HEK293 (cell line): ENCODE measurements at regions not wholly inside any gene's neighbourhood (a gene's known extent, or its start where the extent isn't known, plus 50 kb on each side); places are given as distances from the start of the nearest gene placed in this dataset.

ENCODE experiments used
- CTCF ChIA-PET: fragments of 350-600 bp; formaldehyde crosslinking; extraction: SDS; loops from one replicate; lab custom pipeline; 2021; ENCODE audit warnings: antibody characterized with exemption; lab: Yijun Ruan, JAX
- POLR2A ChIA-PET: fragments of 300-600 bp; formaldehyde crosslinking; extraction: SDS; loops from one replicate; lab custom pipeline; 2020; ENCODE audit warnings: antibody characterized with exemption, inconsistent platforms; lab: Yijun Ruan, JAX
- H3K27ac ChIP-seq: fragments of 200-500 bp; sonication (Bioruptor generic); 2 replicates; pipeline ENCODE4 v1.5.1; 2014; ENCODE audit warnings: low read depth, low read length, control low read depth, inconsistent platforms; ENCODE audit errors: extremely low read depth
- H3K36me3 ChIP-seq, 2 experiments: fragments of 200-500 bp in 1 of 2; sonication (Bioruptor generic) in 1 of 2; 1 replicate in 1 of 2; 2 replicates in 1 of 2; pipeline ENCODE4 v1.5.1; 2014 to 2017; ENCODE audit warnings: inconsistent platforms in 2 of 2, low read length in 2 of 2; ENCODE audit not compliant: control insufficient read depth in 2 of 2, insufficient read depth in 1 of 2
- H3K4me1 ChIP-seq: fragments of 200-500 bp; sonication (Bioruptor generic); 2 replicates; pipeline ENCODE4 v1.5.1; 2014; ENCODE audit warnings: mild to moderate bottlenecking, low read length, inconsistent platforms; ENCODE audit not compliant: control insufficient read depth, insufficient read depth
- H3K4me3 ChIP-seq: 2 replicates; pipeline ENCODE4 v1.5.1; 2011; ENCODE audit warnings: low read depth, mild to moderate bottlenecking, control low read depth, low read length, moderate library complexity
- H3K9me3 ChIP-seq: fragments of 200-500 bp; sonication (Bioruptor generic); 2 replicates; pipeline ENCODE4 v1.5.1; 2014; ENCODE audit warnings: low read depth, low read length, inconsistent platforms; ENCODE audit not compliant: control insufficient read depth, insufficient read depth
- FEZF1 ChIP-seq: fragments of 450-650 bp; formaldehyde crosslinking; IDR thresholded peaks from 2 replicates; pipeline ENCODE4 v1.5.1; 2016; ENCODE audit warnings: missing biosample characterization, missing genetic modification characterization
- GLIS2 ChIP-seq: fragments of 450-650 bp; formaldehyde crosslinking; IDR thresholded peaks from 2 replicates; pipeline ENCODE4 v1.5.1; 2016; ENCODE audit warnings: missing biosample characterization, missing genetic modification characterization
- HOXA7 ChIP-seq: sonication (generic); formaldehyde crosslinking; IDR thresholded peaks from 2 replicates; pipeline ENCODE4 v1.8.1; 2022; ENCODE audit warnings: missing genetic modification reagents, borderline replicate concordance
- MZF1 ChIP-seq: fragments of 450-650 bp; formaldehyde crosslinking; IDR thresholded peaks from 2 replicates; pipeline ENCODE4 v1.5.1; 2017; ENCODE audit warnings: missing biosample characterization, missing genetic modification characterization, borderline replicate concordance
- WT1 ChIP-seq: fragments of 450-650 bp; formaldehyde crosslinking; IDR thresholded peaks from 2 replicates; pipeline ENCODE4 v1.5.1; 2016; ENCODE audit warnings: missing biosample characterization, missing genetic modification characterization
- ZBTB1 ChIP-seq: fragments of 450-650 bp; formaldehyde crosslinking; IDR thresholded peaks from 2 replicates; pipeline ENCODE4 v1.5.1; 2016; ENCODE audit warnings: missing biosample characterization, missing genetic modification characterization
- ZBTB20 ChIP-seq: fragments of 450-650 bp; formaldehyde crosslinking; IDR thresholded peaks from 2 replicates; pipeline ENCODE4 v1.5.1; 2016; ENCODE audit warnings: missing biosample characterization, missing genetic modification characterization
- ZBTB21 ChIP-seq: fragments of 450-650 bp; formaldehyde crosslinking; IDR thresholded peaks from 2 replicates; pipeline ENCODE4 v1.5.1; 2017; ENCODE audit warnings: missing biosample characterization, missing genetic modification characterization
- ZEB2 ChIP-seq: fragments of 450-650 bp; formaldehyde crosslinking; IDR thresholded peaks from 2 replicates; pipeline ENCODE4 v1.5.1; 2016; ENCODE audit warnings: missing biosample characterization, missing genetic modification characterization
- ZNF146 ChIP-seq: fragments of 450-650 bp; formaldehyde crosslinking; IDR thresholded peaks from 2 replicates; pipeline ENCODE4 v1.5.1; 2016; ENCODE audit warnings: missing biosample characterization, missing genetic modification characterization
- ZNF19 ChIP-seq: fragments of 450-650 bp; formaldehyde crosslinking; IDR thresholded peaks from 2 replicates; pipeline ENCODE4; 2016; ENCODE audit warnings: missing biosample characterization, missing genetic modification characterization, low read depth
- ZNF266 ChIP-seq: fragments of 450-650 bp; formaldehyde crosslinking; IDR thresholded peaks from 2 replicates; pipeline ENCODE4 v1.5.1; 2016; ENCODE audit warnings: missing biosample characterization, missing genetic modification characterization, low read depth
- ZNF530 ChIP-seq: fragments of 450-650 bp; formaldehyde crosslinking; IDR thresholded peaks from 2 replicates; pipeline ENCODE4 v1.5.1; 2016; ENCODE audit warnings: low read depth, missing biosample characterization, missing genetic modification characterization
- ZNF549 ChIP-seq: fragments of 450-650 bp; IDR thresholded peaks from 2 replicates; pipeline ENCODE4 v1.5.1; 2018; ENCODE audit warnings: missing biosample characterization, missing genetic modification characterization, mild to moderate bottlenecking, inconsistent platforms, moderate library complexity
- ZNF585B ChIP-seq: fragments of 450-650 bp; formaldehyde crosslinking; IDR thresholded peaks from 2 replicates; pipeline ENCODE4 v1.5.1; 2016; ENCODE audit warnings: missing biosample characterization, missing genetic modification characterization
- ZNF596 ChIP-seq: fragments of 450-650 bp; IDR thresholded peaks from 2 replicates; pipeline ENCODE4 v1.5.0; 2018; ENCODE audit warnings: missing biosample characterization, mild to moderate bottlenecking, missing genetic modification characterization, moderate library complexity
- ZNF626 ChIP-seq: fragments of 450-650 bp; sonication (Bioruptor Pico); formaldehyde crosslinking; IDR thresholded peaks from 2 replicates; pipeline ENCODE4 v1.5.1; 2018; ENCODE audit warnings: missing biosample characterization, missing genetic modification characterization, inconsistent platforms
- ZNF707 ChIP-seq: fragments of 450-650 bp; formaldehyde crosslinking; IDR thresholded peaks from 2 replicates; pipeline ENCODE4 v1.5.1; 2016; ENCODE audit warnings: missing biosample characterization, missing genetic modification characterization
- ZNF792 ChIP-seq: fragments of 450-650 bp; formaldehyde crosslinking; IDR thresholded peaks from 2 replicates; pipeline ENCODE4 v1.5.1; 2016; ENCODE audit warnings: missing biosample characterization, missing genetic modification characterization
- ZSCAN30 ChIP-seq: fragments of 450-650 bp; IDR thresholded peaks from 2 replicates; pipeline ENCODE4 v1.5.1; 2018; ENCODE audit warnings: missing biosample characterization, mild to moderate bottlenecking, missing genetic modification characterization, moderate library complexity
- TF ChIP-seq, protein P1 (sequence below): fragments of 450-650 bp; formaldehyde crosslinking; IDR thresholded peaks from 2 replicates; pipeline ENCODE4 v1.5.1; 2016; ENCODE audit warnings: missing biosample characterization, missing genetic modification characterization, borderline replicate concordance
- TF ChIP-seq, protein P2 (sequence below): fragments of 450-650 bp; formaldehyde crosslinking; optimal IDR thresholded peaks from 2 replicates; pipeline ENCODE3; 2016; ENCODE audit warnings: missing biosample characterization, mild to moderate bottlenecking, missing genetic modification characterization
- TF ChIP-seq, protein P3 (sequence below): fragments of 450-650 bp; formaldehyde crosslinking; IDR thresholded peaks from 2 replicates; pipeline ENCODE4 v1.5.1; 2017; ENCODE audit warnings: missing biosample characterization, missing genetic modification characterization
- TF ChIP-seq, protein P4 (sequence below): fragments of 450-650 bp; formaldehyde crosslinking; IDR thresholded peaks from 2 replicates; pipeline ENCODE4 v1.5.1; 2016; ENCODE audit warnings: missing biosample characterization, missing genetic modification characterization
- TF ChIP-seq, protein P5 (sequence below): fragments of 450-650 bp; formaldehyde crosslinking; IDR thresholded peaks from 2 replicates; pipeline ENCODE4; 2016; ENCODE audit warnings: missing biosample characterization, missing genetic modification characterization
- TF ChIP-seq, protein P6 (sequence below): fragments of 450-650 bp; formaldehyde crosslinking; IDR thresholded peaks from 2 replicates; pipeline ENCODE4 v1.5.1; 2017; ENCODE audit warnings: missing biosample characterization, missing genetic modification characterization
- TF ChIP-seq, protein P7 (sequence below): fragments of 450-650 bp; formaldehyde crosslinking; IDR thresholded peaks from 2 replicates; pipeline ENCODE4 v1.5.1; 2016; ENCODE audit warnings: missing biosample characterization, missing genetic modification characterization

DNA sequence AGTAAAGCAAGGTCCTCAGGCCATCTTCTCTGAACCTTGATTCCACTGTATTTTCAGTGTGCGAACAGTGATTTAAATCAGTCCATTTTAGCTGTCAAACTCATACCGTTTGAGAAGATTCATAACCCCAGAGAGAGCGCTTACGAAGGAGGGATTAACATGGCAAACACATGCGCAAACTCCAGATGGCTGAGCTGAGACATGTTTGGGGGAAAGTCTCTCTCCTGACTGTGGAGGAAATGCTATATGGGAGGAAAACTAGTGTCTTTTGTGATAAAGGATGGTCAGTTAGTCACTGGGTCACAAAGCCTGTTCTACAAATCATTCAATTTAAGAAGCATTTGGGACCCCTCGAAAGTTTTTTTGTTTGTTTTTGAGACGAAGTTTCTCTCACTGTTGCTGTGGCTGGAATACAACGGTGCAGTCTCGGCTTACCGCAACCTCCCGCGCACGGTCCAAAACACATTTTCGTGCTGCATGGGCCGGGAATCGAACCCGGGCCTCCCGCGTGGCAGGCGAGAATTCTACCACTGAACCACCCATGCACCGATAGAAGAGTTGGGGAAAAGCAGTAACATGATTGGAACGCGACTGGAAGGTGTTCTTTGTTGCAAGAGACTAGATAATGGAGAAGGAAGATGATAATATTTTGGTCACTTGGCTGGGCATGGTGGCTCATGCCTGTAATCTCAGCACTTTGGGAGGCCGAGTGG lies 58.4 kb upstream of the CXADR start (continued):
- peak; percentile 80 for TF ChIP-seq FEZF1 (tag by site-specific recombination)
- TF ChIP-seq, protein P1, sequence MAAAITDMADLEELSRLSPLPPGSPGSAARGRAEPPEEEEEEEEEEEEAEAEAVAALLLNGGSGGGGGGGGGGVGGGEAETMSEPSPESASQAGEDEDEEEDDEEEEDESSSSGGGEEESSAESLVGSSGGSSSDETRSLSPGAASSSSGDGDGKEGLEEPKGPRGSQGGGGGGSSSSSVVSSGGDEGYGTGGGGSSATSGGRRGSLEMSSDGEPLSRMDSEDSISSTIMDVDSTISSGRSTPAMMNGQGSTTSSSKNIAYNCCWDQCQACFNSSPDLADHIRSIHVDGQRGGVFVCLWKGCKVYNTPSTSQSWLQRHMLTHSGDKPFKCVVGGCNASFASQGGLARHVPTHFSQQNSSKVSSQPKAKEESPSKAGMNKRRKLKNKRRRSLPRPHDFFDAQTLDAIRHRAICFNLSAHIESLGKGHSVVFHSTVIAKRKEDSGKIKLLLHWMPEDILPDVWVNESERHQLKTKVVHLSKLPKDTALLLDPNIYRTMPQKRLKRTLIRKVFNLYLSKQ: no peak
- no peak for TF ChIP-seq ZNF626
- TF ChIP-seq ZSCAN30 (tag by site-specific recombination): peak; percentile 87
- no peak for TF ChIP-seq ZNF266 (tag by site-specific recombination)
- TF ChIP-seq ZBTB20: no peak
- TF ChIP-seq, protein P2, sequence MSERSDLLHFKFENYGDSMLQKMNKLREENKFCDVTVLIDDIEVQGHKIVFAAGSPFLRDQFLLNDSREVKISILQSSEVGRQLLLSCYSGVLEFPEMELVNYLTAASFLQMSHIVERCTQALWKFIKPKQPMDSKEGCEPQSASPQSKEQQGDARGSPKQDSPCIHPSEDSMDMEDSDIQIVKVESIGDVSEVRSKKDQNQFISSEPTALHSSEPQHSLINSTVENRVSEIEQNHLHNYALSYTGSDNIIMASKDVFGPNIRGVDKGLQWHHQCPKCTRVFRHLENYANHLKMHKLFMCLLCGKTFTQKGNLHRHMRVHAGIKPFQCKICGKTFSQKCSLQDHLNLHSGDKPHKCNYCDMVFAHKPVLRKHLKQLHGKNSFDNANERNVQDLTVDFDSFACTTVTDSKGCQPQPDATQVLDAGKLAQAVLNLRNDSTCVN (tag by site-specific recombination): peak; percentile 24
- peak; percentile 36; the same call in 1 of the 2 replicates for TF ChIP-seq ZNF585B (tag by site-specific recombination)
- TF ChIP-seq, protein P3, sequence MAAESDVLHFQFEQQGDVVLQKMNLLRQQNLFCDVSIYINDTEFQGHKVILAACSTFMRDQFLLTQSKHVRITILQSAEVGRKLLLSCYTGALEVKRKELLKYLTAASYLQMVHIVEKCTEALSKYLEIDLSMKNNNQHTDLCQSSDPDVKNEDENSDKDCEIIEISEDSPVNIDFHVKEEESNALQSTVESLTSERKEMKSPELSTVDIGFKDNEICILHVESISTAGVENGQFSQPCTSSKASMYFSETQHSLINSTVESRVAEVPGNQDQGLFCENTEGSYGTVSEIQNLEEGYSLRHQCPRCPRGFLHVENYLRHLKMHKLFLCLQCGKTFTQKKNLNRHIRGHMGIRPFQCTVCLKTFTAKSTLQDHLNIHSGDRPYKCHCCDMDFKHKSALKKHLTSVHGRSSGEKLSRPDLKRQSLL (tag by site-specific recombination): peak; percentile 19; the same call in 1 of the 2 replicates
- TF ChIP-seq ZBTB21 (tag by site-specific recombination): peak; percentile 36; the same call in 1 of the 2 replicates
- no peak for TF ChIP-seq MZF1
- TF ChIP-seq, protein P4, sequence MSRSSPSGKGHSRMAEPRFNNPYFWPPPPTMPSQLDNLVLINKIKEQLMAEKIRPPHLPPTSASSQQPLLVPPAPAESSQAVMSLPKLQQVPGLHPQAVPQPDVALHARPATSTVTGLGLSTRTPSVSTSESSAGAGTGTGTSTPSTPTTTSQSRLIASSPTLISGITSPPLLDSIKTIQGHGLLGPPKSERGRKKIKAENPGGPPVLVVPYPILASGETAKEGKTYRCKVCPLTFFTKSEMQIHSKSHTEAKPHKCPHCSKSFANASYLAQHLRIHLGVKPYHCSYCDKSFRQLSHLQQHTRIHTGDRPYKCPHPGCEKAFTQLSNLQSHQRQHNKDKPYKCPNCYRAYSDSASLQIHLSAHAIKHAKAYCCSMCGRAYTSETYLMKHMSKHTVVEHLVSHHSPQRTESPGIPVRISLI (tag by site-specific recombination): peak; percentile 98
- TF ChIP-seq, protein P5, sequence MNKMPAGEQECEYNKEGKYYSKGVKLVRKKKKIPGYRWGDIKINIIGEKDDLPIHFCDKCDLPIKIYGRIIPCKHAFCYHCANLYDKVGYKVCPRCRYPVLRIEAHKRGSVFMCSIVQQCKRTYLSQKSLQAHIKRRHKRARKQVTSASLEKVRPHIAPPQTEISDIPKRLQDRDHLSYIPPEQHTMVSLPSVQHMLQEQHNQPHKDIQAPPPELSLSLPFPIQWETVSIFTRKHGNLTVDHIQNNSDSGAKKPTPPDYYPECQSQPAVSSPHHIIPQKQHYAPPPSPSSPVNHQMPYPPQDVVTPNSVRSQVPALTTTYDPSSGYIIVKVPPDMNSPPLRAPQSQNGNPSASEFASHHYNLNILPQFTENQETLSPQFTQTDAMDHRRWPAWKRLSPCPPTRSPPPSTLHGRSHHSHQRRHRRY: no peak
- peak; percentile 94 for TF ChIP-seq ZEB2 (tag by site-specific recombination)
- TF ChIP-seq ZNF549 (tag by site-specific recombination): no peak

DNA sequence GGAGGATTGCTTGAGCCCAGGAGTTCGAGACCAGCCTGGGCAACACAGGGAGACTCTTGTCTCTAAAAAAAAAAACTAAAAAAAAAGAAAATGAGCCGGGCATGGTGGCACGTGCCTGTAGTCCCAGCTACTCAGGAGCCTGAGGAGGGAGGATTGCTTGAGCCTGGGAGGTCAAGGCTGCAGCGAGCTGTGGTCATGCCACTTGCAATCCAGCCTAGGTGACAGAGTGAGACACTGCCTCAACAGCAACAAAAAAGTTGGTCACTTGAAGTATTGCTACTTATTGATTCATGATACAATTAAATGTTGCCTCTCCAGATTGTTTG lies 57.9 kb upstream of the CXADR start:
- ChIA-PET POLR2A (no interaction called here), CTCF (interaction anchor here (0.6 to 1.1 kb wide), 3 partner anchors 57 to 152 kb away, joined by 3 to 6 read pairs (median 3); no protein-coding TSS in a partner anchor)
- no peaks in the 10 kb centered on the region for H3K9me3 ChIP-seq
- peak overlapping the region; percentile 22 for H3K4me3 ChIP-seq
- H3K27ac ChIP-seq: peak overlapping the region; percentile 29; the same call in 1 of the 2 replicates
- peaks cover 7% of the 10 kb centered on the region; the same call in 1 of the 2 replicates for H3K4me1 ChIP-seq
- H3K36me3 ChIP-seq: no peaks in the 10 kb centered on the region
- TF ChIP-seq ZNF19 (tag by site-specific recombination) (no peak), ZNF792 (tag by site-specific recombination) (no peak), ZNF707 (tag by site-specific recombination) (no peak), GLIS2 (tag by site-specific recombination) (peak; percentile 27; the same call in 1 of the 2 replicates), WT1 (tag by site-specific recombination) (no peak), ZBTB1 (no peak), HOXA7 (CRISPR knock-in tag) (no peak), ZNF146 (tag by site-specific recombination) (no peak), ZNF530 (tag by site-specific recombination) (no peak), ZNF596 (no peak)
- TF ChIP-seq, protein P6, sequence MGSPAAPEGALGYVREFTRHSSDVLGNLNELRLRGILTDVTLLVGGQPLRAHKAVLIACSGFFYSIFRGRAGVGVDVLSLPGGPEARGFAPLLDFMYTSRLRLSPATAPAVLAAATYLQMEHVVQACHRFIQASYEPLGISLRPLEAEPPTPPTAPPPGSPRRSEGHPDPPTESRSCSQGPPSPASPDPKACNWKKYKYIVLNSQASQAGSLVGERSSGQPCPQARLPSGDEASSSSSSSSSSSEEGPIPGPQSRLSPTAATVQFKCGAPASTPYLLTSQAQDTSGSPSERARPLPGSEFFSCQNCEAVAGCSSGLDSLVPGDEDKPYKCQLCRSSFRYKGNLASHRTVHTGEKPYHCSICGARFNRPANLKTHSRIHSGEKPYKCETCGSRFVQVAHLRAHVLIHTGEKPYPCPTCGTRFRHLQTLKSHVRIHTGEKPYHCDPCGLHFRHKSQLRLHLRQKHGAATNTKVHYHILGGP (tag by site-specific recombination): no peak
- TF ChIP-seq, protein P4 (tag by site-specific recombination): peak; percentile 3; the same call in 1 of the 2 replicates
- TF ChIP-seq, protein P7, sequence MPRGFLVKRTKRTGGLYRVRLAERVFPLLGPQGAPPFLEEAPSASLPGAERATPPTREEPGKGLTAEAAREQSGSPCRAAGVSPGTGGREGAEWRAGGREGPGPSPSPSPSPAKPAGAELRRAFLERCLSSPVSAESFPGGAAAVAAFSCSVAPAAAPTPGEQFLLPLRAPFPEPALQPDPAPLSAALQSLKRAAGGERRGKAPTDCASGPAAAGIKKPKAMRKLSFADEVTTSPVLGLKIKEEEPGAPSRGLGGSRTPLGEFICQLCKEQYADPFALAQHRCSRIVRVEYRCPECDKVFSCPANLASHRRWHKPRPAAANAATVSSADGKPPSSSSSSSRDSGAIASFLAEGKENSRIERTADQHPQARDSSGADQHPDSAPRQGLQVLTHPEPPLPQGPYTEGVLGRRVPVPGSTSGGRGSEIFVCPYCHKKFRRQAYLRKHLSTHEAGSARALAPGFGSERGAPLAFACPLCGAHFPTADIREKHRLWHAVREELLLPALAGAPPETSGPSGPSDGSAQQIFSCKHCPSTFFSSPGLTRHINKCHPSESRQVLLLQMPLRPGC (tag by site-specific recombination): no peak
